ENCODE measurements at regions not wholly inside any gene's neighbourhood (a gene's known extent, or its start where the extent isn't known, plus 50 kb on each side); places are given as distances from the start of the nearest gene placed in this dataset.
A peak's percentile ranks its signal among the peaks of the same experiment; 100 is the strongest.

- Histone ChIP-seq H3K36me3 (no peaks in the 10 kb centered on the region), H3K27ac (no peak overlapping the region), H3K4me3 (no peak overlapping the region), H3K4me1 (no peaks in the 10 kb centered on the region), H3K9me3 (no peaks in the 10 kb centered on the region), H3K27me3 (no peaks in the 10 kb centered on the region)
- TF ChIP-seq POLR2A (IDR thresholded peaks at IDR 0.05) = no peak
- TF ChIP-seq, protein P1, sequence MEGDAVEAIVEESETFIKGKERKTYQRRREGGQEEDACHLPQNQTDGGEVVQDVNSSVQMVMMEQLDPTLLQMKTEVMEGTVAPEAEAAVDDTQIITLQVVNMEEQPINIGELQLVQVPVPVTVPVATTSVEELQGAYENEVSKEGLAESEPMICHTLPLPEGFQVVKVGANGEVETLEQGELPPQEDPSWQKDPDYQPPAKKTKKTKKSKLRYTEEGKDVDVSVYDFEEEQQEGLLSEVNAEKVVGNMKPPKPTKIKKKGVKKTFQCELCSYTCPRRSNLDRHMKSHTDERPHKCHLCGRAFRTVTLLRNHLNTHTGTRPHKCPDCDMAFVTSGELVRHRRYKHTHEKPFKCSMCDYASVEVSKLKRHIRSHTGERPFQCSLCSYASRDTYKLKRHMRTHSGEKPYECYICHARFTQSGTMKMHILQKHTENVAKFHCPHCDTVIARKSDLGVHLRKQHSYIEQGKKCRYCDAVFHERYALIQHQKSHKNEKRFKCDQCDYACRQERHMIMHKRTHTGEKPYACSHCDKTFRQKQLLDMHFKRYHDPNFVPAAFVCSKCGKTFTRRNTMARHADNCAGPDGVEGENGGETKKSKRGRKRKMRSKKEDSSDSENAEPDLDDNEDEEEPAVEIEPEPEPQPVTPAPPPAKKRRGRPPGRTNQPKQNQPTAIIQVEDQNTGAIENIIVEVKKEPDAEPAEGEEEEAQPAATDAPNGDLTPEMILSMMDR (IDR thresholded peaks at IDR 0.05) = no peak
- ATAC-seq = no peak
- 69% methylated on average over 1 of the region's 1 CpG for WGBS (ENCODE audit: insufficient coverage, low coverage, low lambda C conversion rate, missing lambda C conversion rate)
- intact Hi-C loops (cut with DNase I) = no loop called here
- DNase-seq = no peak
Observed at GRCh38 chr5:128791312-128791711, 174.0 kb upstream of the SLC27A6 start.

- Histone ChIP-seq H3K4me3 (no peak overlapping the region), H3K27me3 (no peaks in the 10 kb centered on the region), H3K9me3 (no peaks in the 10 kb centered on the region), H3K4me1 (no peaks in the 10 kb centered on the region), H3K36me3 (no peaks in the 10 kb centered on the region), H3K27ac (no peak overlapping the region)
- ATAC-seq (no peak), DNase-seq (no peak)
- WGBS (ENCODE audit: insufficient coverage, low coverage, low lambda C conversion rate, missing lambda C conversion rate) = 40% methylated on average over 4 of the region's 4 CpGs
- intact Hi-C loops (cut with DNase I) = no loop called here
- TF ChIP-seq, protein P1 (IDR thresholded peaks at IDR 0.05) = no peak
- TF ChIP-seq POLR2A (IDR thresholded peaks at IDR 0.05) = no peak
Observed at GRCh38 chr5:128796506-128796905, 168.8 kb upstream of the SLC27A6 start.

GRCh38 chr5:128798871-128799270 lies 166.4 kb upstream of the SLC27A6 start:
- Histone ChIP-seq H3K9me3 (no peaks in the 10 kb centered on the region), H3K4me1 (no peaks in the 10 kb centered on the region), H3K36me3 (no peaks in the 10 kb centered on the region), H3K27ac (no peak overlapping the region), H3K4me3 (no peak overlapping the region), H3K27me3 (no peaks in the 10 kb centered on the region)
- no peak for TF ChIP-seq POLR2A (IDR thresholded peaks at IDR 0.05)
- TF ChIP-seq, protein P1 (IDR thresholded peaks at IDR 0.05) = no peak
- no peak for ATAC-seq
- no peak for DNase-seq
- intact Hi-C loops (cut with DNase I) = no loop called here

- Histone ChIP-seq H3K27me3 (no peaks in the 10 kb centered on the region), H3K9me3 (no peaks in the 10 kb centered on the region), H3K36me3 (no peaks in the 10 kb centered on the region), H3K4me1 (no peaks in the 10 kb centered on the region), H3K27ac (no peak overlapping the region), H3K4me3 (no peak overlapping the region)
- TF ChIP-seq POLR2A (IDR thresholded peaks at IDR 0.05) = no peak
- TF ChIP-seq, protein P1 (IDR thresholded peaks at IDR 0.05) = no peak
- DNase-seq (no peak), ATAC-seq (no peak)
- intact Hi-C loops (cut with DNase I) = no loop called here
- WGBS (ENCODE audit: insufficient coverage, low coverage, low lambda C conversion rate, missing lambda C conversion rate) = 60% methylated on average over 1 of the region's 4 CpGs
Observed at GRCh38 chr5:128799945-128800344, 165.3 kb upstream of the SLC27A6 start.

DNA sequence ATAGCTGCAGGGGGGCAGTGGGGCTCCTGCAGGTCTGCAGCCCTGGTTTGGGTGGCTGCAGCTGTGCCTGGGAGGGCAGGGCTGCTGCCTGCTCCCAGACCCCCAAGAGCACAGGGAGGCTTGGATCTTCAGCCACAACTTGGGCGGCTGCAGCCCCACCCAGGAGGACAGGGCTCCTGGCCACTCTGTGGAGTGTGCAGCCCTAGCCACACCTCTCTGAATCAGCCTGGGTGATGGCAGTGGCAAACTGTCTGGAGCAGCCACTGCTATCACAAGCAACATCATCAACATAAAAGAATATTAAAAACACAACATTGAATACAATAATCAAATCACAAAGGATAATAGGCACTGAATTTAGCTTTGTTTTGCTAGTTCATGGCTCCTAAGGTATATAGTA lies 164.9 kb upstream of the SLC27A6 start:
- ATAC-seq (peak in 1 of 4 donors; percentile 12), DNase-seq (no peak)
- Histone ChIP-seq H3K27ac (no peak overlapping the region), H3K9me3 (no peaks in the 10 kb centered on the region), H3K4me3 (no peak overlapping the region), H3K36me3 (no peaks in the 10 kb centered on the region), H3K27me3 (no peaks in the 10 kb centered on the region), H3K4me1 (no peaks in the 10 kb centered on the region)
- intact Hi-C loops (cut with DNase I) = no loop called here
- TF ChIP-seq POLR2A (IDR thresholded peaks at IDR 0.05) = no peak
- TF ChIP-seq, protein P1 (IDR thresholded peaks at IDR 0.05) = no peak
- no CpG with 5 or more reads among the region's 1 CpG for WGBS (ENCODE audit: insufficient coverage, low coverage, low lambda C conversion rate, missing lambda C conversion rate)
